Upper lobe of right lung (tissue), 1 donor: ENCODE measurements at regions not wholly inside any gene's neighbourhood (a gene's known extent, or its start where the extent isn't known, plus 50 kb on each side); places are given as distances from the start of the nearest gene placed in this dataset.

Experiments
- ATAC-seq: fragments of 200-7000 bp; cut with Tn5 transposase; one replicate; pipeline ENCODE4 v1.9.1; 2020; ENCODE audit warnings: mild to moderate bottlenecking, moderate library complexity
- DNase-seq: peaks from one replicate; pipeline ENCODE4 v3.0.0-alpha.2; 2020
- H3K27ac ChIP-seq: fragments of 200-600 bp; one replicate; pipeline ENCODE4 v1.8.0; 2022
- H3K27me3 ChIP-seq: fragments of 200-600 bp; one replicate; pipeline ENCODE4 v1.8.0; 2022; ENCODE audit warnings: mild to moderate bottlenecking
- H3K36me3 ChIP-seq: fragments of 200-600 bp; one replicate; pipeline ENCODE4 v1.8.0; 2022
- H3K4me1 ChIP-seq: fragments of 200-600 bp; one replicate; pipeline ENCODE4 v1.8.0; 2022
- H3K4me3 ChIP-seq: fragments of 200-600 bp; one replicate; pipeline ENCODE4 v1.8.0; 2022; ENCODE audit warnings: mild to moderate bottlenecking
- H3K9me3 ChIP-seq: fragments of 200-600 bp; one replicate; pipeline ENCODE4 v1.8.0; 2022
- intact Hi-C: fragments of 100-400 bp; cut with DNase I; formaldehyde crosslinking; loops from one replicate; pipeline ENCODE4 v1.11.0; 2022
- TF ChIP-seq, protein P1 (sequence below): fragments of 200-600 bp; IDR thresholded peaks from one replicate; pipeline ENCODE4 v1.8.0; 2022; ENCODE audit warnings: antibody characterized with exemption
- donor health status: DM: no; HTN: yes; CAD: no; lungs with severe emphysema.

DNA sequence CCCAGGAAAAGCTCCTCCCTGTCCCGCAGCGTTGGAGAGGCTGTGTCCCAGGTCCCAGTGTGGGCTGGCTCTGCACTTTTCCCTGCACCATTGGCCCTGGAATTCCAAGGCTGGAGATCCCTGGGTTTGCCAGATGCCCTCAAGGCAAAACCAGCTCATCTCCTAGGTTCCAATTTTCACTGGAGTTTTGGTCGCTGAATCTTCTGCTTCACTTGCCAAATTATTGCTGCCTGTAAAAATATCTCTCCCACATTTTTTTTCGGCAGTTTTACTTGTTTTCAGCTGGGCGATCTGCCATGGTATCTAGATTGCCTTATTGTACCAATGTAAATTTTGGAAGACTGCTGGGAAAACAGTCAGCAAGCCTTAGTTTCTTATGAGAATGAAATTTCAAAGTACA lies 150.9 kb upstream of the ATP10A start:
- H3K4me1 ChIP-seq, result no peaks in the 10 kb centered on the region
- intact Hi-C loops, result no loop called here
- H3K4me3 ChIP-seq, result no peak overlapping the region
- TF ChIP-seq, protein P1, sequence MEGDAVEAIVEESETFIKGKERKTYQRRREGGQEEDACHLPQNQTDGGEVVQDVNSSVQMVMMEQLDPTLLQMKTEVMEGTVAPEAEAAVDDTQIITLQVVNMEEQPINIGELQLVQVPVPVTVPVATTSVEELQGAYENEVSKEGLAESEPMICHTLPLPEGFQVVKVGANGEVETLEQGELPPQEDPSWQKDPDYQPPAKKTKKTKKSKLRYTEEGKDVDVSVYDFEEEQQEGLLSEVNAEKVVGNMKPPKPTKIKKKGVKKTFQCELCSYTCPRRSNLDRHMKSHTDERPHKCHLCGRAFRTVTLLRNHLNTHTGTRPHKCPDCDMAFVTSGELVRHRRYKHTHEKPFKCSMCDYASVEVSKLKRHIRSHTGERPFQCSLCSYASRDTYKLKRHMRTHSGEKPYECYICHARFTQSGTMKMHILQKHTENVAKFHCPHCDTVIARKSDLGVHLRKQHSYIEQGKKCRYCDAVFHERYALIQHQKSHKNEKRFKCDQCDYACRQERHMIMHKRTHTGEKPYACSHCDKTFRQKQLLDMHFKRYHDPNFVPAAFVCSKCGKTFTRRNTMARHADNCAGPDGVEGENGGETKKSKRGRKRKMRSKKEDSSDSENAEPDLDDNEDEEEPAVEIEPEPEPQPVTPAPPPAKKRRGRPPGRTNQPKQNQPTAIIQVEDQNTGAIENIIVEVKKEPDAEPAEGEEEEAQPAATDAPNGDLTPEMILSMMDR, result no peak
- H3K36me3 ChIP-seq, result no peaks in the 10 kb centered on the region
- no peak for DNase-seq
- ATAC-seq, result no peak
- no peaks in the 10 kb centered on the region for H3K27me3 ChIP-seq
- no peak overlapping the region for H3K27ac ChIP-seq
- no peaks in the 10 kb centered on the region for H3K9me3 ChIP-seq

- intact Hi-C loops, result no loop called here
- ATAC-seq (no peak), DNase-seq (no peak)
- Histone ChIP-seq H3K27ac (no peak overlapping the region), H3K36me3 (no peaks in the 10 kb centered on the region), H3K4me3 (no peak overlapping the region), H3K4me1 (no peaks in the 10 kb centered on the region), H3K9me3 (no peaks in the 10 kb centered on the region), H3K27me3 (no peaks in the 10 kb centered on the region)
- TF ChIP-seq, protein P1, result no peak
Observed at GRCh38 chr15:26011916-26012315, 148.8 kb upstream of the ATP10A start.

DNA sequence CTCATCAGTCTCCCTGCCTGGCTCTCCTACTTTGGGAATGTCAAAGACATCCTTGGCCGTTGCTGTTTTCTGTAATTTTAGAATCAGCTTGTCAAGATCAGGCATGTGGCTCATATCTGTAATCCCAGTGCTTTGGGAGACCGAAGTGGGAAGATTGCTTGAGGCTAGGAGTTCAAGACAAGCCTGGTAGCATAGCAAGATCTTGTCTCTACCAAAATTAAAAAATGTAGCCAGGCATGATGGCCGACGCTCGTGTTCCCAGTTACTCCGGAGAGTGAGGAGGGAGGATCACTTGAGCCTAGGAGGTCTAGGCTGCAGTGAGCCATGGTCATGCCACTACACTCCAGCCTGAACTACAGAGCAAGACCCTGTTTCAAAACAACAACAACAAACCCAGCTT lies 144.0 kb upstream of the ATP10A start:
- TF ChIP-seq, protein P1, result no peak
- DNase-seq, result no peak
- intact Hi-C loops, result no loop called here

DNA sequence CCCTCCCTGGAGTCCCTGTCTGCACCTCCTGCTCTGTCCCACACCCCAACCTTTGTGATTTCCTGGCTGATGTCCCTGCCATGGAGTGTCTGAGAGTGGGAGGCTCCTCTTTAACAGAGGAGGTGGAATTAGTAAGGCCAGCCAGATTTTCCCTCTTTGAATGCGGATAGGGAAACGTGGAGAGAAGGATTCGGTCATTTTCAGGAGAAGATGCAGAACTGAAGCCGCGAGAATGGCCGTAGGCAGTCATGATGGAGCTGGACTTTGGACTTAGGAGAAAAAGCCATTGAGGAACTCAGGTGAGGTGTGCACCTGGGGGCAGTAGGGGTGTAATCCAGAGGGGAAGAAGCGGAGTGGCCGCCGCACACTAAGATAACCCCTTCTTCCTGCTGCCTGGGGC lies 138.1 kb upstream of the ATP10A start:
- TF ChIP-seq, protein P1, result no peak
- Histone ChIP-seq H3K4me3 (no peak overlapping the region), H3K27me3 (no peaks in the 10 kb centered on the region), H3K36me3 (no peaks in the 10 kb centered on the region), H3K9me3 (no peaks in the 10 kb centered on the region), H3K4me1 (no peaks in the 10 kb centered on the region), H3K27ac (no peak overlapping the region)
- DNase-seq, result no peak
- ATAC-seq, result no peak
- intact Hi-C loops, result no loop called here

More for the DNA sequence above, 144.0 kb upstream of the ATP10A start:
- ATAC-seq, result no peak
- Histone ChIP-seq H3K4me3 (no peak overlapping the region), H3K9me3 (no peaks in the 10 kb centered on the region), H3K36me3 (no peaks in the 10 kb centered on the region), H3K27me3 (no peaks in the 10 kb centered on the region), H3K27ac (no peak overlapping the region), H3K4me1 (no peaks in the 10 kb centered on the region)

GRCh38 chr15:25993506-25993905 lies 130.4 kb upstream of the ATP10A start:
- ATAC-seq, result no peak
- Histone ChIP-seq H3K4me3 (no peak overlapping the region), H3K27me3 (no peaks in the 10 kb centered on the region), H3K9me3 (no peaks in the 10 kb centered on the region), H3K27ac (no peak overlapping the region), H3K4me1 (no peaks in the 10 kb centered on the region), H3K36me3 (no peaks in the 10 kb centered on the region)
- TF ChIP-seq, protein P1, result no peak
- intact Hi-C loops, result no loop called here
- no peak for DNase-seq

DNA sequence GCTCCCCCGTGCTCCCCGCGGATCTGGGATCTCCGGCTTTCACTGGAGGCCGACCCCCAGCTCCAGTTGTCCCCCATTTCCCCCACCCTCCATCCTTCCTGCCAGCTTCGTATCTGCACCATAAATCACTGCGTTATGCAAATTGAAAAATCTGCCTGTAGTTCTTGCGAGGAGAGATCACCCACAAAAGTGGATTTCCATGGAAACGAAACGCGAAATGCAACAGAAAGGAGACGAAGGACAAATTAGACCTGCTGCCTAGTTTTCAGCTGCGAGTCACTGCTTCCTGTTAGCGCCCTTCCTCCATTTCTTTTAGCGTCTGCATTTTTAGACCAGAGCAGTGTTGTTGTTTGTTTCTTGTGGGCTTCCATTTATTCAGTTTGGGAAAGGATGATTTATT lies 127.1 kb upstream of the ATP10A start:
- Histone ChIP-seq H3K27ac (no peak overlapping the region), H3K36me3 (no peaks in the 10 kb centered on the region), H3K9me3 (no peaks in the 10 kb centered on the region), H3K4me3 (no peak overlapping the region), H3K4me1 (no peaks in the 10 kb centered on the region), H3K27me3 (no peaks in the 10 kb centered on the region)
- no peak for DNase-seq
- intact Hi-C loops, result no loop called here
- TF ChIP-seq, protein P1, result no peak
- no peak for ATAC-seq
